Brain microvascular endothelial cell (primary cell): ENCODE measurements at regions not wholly inside any gene's neighbourhood (a gene's known extent, or its start where the extent isn't known, plus 50 kb on each side); places are given as distances from the start of the nearest gene placed in this dataset.

ENCODE experiments used
- DNase-seq: peaks from one replicate; pipeline ENCODE4 v3.0.0-alpha.2; 2020
- H3K27ac ChIP-seq: fragments of 250-450 bp; sonication (Bioruptor Pico); 2 replicates; pipeline ENCODE4 v1.5.1; 2020; ENCODE audit warnings: mild to moderate bottlenecking, moderate library complexity
- H3K27me3 ChIP-seq: fragments of 250-450 bp; sonication (Bioruptor Pico); replicated peaks from 2 replicates; pipeline ENCODE4 v1.5.1; 2020; ENCODE audit warnings: mild to moderate bottlenecking
- H3K36me3 ChIP-seq: fragments of 250-450 bp; sonication (Bioruptor Pico); replicated peaks from 2 replicates; pipeline ENCODE4 v1.5.1; 2020; ENCODE audit warnings: mild to moderate bottlenecking
- H3K4me3 ChIP-seq: 2 replicates; pipeline ENCODE4 v1.5.1; 2011; ENCODE audit warnings: low read depth, mild to moderate bottlenecking, control low read depth, low read length, moderate library complexity
- CTCF ChIP-seq: IDR thresholded peaks from 2 replicates; pipeline ENCODE4 v1.5.1; 2011; ENCODE audit warnings: low read depth, mild to moderate bottlenecking, moderate library complexity, low read length, control low read depth, inconsistent platforms; ENCODE audit errors: missing control alignments
- in situ Hi-C: cut with HindIII; loops from 2 replicates; pipeline ENCODE4 v1.10.0; 2017; ENCODE audit warnings: low sequenced_read_pairs, low pct_ligation_motif_present

- in situ Hi-C loops, result no loop called here
- H3K4me3 ChIP-seq, result no peak overlapping the region
- no peak for TF ChIP-seq CTCF
- H3K36me3 ChIP-seq, result no peaks in the 10 kb centered on the region
- no peak for DNase-seq
- no peak overlapping the region for H3K27ac ChIP-seq
- H3K27me3 ChIP-seq, result no peaks in the 10 kb centered on the region
These were observed 417.4 kb downstream of the TSN start for GRCh38 chr2:122172812-122173211.

- H3K36me3 ChIP-seq, result no peaks in the 10 kb centered on the region
- in situ Hi-C loops, result no loop called here
- DNase-seq, result no peak
- no peak for TF ChIP-seq CTCF
- H3K27me3 ChIP-seq, result no peaks in the 10 kb centered on the region
- H3K27ac ChIP-seq, result no peak overlapping the region
- no peak overlapping the region for H3K4me3 ChIP-seq
These were observed 418.6 kb downstream of the TSN start for GRCh38 chr2:122174061-122174460.

DNA sequence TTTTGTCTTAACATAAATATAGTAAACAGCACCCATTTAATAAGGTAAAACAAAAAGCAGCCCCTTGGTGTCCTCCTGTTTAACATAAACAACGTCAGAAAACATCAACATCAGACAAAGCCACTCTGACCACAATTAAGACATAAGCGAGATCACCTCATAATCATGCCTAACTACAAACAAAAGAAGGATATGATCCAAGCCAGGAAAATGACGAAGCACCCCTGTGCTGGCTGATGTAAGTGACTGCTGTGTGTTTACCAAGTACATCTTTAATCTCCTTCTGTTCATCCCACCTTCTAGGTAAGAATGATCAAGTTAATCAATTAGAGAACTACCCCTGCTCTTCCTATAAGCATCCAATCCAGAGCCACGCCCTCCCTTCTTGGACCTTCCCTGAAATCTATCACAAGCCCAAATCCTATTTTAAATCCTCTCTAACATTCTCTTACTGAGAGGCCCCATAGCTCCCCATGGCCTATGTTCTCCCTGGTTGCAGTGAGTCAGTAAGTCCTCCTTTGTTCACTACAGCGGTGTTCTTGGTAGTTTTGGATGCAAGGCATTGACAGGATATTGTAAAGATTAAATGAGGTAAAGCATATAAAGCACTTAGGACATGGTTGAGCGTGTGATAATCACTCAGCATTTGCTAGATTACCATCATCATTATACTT, 424.2 kb downstream of the TSN start:
- Histone ChIP-seq H3K36me3 (no peaks in the 10 kb centered on the region), H3K4me3 (no peak overlapping the region), H3K27me3 (no peaks in the 10 kb centered on the region), H3K27ac (no peak overlapping the region)
- in situ Hi-C loops, result no loop called here
- no peak for TF ChIP-seq CTCF
- DNase-seq, result no peak

GRCh38 chr2:122180972-122181371, 425.5 kb downstream of the TSN start:
- H3K27ac ChIP-seq, result no peak overlapping the region
- TF ChIP-seq CTCF, result no peak
- in situ Hi-C loops, result no loop called here
- H3K36me3 ChIP-seq, result no peaks in the 10 kb centered on the region
- no peak for DNase-seq
- H3K4me3 ChIP-seq, result no peak overlapping the region
- H3K27me3 ChIP-seq, result no peaks in the 10 kb centered on the region

DNA sequence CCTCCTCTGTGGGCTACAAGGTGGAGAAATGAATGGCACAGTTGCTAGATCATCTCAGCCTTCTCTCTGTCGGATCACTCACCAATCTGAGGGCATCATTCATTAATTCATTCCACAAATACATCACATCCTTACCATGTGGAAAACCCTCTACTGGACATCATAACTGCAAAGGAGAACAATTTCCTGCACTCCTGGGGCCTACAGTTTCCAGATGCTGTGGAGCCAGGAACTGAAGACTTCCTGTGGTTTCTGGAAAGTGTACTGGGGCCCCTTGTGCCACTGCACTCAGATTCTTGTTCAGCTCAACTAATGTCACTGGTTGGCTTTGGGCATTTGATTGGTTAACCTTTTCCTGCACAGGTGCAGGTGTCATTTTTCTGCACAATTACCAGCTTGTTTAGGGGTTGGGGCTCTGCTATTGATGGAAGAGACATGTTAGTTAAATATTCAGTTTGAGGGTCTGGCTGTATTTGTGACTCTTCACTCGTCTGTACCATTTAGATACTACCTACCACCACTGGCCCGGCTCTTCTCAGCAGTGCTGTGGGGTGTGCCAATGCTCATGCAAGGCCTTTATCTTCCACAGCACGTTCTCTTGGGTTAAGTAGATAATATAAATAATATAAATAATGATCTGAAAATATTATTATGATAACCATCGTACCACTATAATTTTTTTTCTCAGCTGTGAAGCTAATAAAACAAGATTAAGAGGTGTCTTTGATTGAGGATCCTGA, 427.3 kb downstream of the TSN start:
- H3K27ac ChIP-seq, result no peak overlapping the region
- no peak overlapping the region for H3K4me3 ChIP-seq
- H3K27me3 ChIP-seq, result no peaks in the 10 kb centered on the region
- H3K36me3 ChIP-seq, result no peaks in the 10 kb centered on the region
- in situ Hi-C loops, result no loop called here
- DNase-seq, result no peak
- no peak for TF ChIP-seq CTCF
